T47D (cell line): ENCODE measurements at regions not wholly inside any gene's neighbourhood (a gene's known extent, or its start where the extent isn't known, plus 50 kb on each side); places are given as distances from the start of the nearest gene placed in this dataset.
"Not testable (repeated sequence)": the region's sequence is repeated elsewhere in the genome, so short reads cannot be mapped to it uniquely, and the experiment has no call there.

ENCODE experiments used
- DNase-seq, 2 experiments: peaks; one replicate each; pipeline versions ENCODE4 v3.0.0 to v3.0.0-alpha.2; 2011 to 2012; ENCODE audit warnings: low read depth in 1 of 2, low spot score in 1 of 2
- JUND ChIP-seq: IDR thresholded peaks from 2 replicates; pipeline ENCODE4 v1.6.1; 2012; ENCODE audit warnings: low read depth
- in situ Hi-C: cut with HindIII; loops from 2 replicates; pipeline ENCODE4 v1.10.0; 2016; ENCODE audit warnings: low sequenced_read_pairs, low pct_unique_long_range_greater_than_20kb

DNA sequence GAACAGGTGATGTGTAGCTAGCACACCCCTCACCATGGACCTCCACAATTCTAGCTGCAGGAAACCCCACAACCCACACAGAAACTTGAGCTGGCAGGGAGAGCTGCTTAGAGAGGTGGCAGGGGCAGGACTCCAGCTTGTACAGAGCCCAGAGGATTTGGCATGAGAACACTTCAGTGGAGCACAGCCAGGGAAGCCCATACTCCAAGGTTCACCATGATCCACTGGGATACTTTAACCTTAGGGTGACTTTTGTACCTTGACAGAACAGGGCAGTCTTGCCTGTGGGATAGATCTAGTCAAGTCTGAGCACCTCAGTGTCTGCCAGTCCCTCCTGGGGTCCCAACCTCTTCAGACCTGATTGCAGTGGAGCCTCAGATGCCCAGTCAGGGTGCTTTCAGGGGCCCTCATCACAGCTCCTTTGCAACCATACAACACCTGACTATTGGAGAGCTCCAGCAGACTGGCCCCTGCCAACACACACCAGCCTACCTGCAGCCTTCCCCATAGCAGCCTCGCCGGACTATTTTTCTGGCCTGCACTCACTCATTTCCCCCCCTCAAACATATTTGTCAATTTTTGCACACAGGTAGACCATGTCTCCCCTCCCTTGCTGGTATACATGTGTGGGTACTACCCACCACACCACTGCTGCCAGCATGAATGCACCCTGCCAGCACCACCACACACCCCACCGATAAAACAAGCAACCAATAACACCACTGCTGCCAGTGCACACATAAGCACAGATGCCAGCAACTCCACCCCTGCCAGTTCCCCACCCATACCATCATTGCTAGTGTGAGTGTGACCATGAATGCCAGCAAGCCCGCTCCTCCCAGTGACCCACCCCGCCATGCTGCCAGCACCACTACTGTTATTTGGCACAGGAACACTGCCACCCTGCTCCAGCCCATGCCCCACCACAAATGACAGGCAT, 56.0 kb upstream of the CDX4 start:
- no peak for DNase-seq
- in situ Hi-C loops, result no loop called here
- TF ChIP-seq JUND, result no peak

DNA sequence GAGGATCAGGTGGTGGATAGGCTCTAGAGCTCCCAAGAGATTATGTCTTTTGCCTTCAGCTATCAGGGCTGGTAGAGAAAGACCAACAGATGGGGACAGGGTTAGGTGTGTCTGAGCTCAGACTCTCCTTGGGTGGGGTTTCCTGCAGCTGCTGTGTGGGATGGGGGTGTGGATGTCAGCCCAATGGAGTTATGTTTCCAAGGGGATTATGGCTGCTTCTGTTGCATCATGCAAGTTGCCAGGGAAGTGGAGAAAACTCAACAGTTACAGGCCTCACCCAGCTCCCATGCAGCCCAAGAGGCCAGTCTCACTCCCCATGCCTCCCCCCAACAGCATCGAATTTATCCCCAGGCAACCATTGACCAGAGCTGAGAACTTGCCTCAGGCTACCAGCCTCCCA, 80.2 kb upstream of the CDX4 start:
- in situ Hi-C loops, result no loop called here
- no peak for DNase-seq
- TF ChIP-seq JUND, result no peak

DNA sequence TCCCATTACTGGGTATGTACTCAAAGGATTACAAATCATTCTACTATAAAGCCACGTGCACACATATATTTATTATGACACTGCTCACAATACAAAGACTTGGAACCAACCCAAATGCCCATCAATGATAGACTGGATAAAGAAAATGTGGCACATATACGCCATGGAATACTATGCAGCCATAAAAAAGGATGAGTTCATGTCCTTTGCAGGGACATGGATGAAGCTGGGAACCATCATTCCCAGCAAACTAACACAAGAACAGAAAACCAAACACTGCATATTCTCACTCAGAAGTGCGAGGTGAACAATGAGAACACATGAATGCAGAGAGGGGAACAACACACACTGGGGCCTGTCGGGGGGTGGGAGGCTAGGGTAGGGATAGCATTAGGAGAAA, 89.6 kb upstream of the CDX4 start:
- in situ Hi-C loops, DNase-seq: not testable (repeated sequence)

DNA sequence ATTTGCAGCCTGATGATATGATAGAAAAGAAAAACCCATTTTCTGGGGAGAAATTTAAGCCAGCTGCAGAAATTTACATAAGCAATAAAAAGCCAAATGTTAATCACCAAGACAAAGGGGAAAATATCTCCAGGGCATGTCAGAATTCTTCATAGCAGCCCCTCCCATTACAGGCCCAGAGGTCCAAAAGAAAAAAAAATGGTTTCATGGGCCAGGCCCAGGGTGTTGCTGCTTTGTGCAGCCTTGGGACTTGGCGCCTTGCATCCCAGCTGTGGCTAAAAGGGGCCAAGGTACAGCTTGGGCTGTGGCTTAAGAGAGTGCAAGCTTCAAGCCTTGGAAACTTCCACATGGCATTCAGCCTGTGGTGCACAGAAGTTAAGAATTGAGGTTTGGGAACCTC, 97.9 kb upstream of the CDX4 start:
- in situ Hi-C loops, result no loop called here
- no peak for TF ChIP-seq JUND
- no peak for DNase-seq

DNA sequence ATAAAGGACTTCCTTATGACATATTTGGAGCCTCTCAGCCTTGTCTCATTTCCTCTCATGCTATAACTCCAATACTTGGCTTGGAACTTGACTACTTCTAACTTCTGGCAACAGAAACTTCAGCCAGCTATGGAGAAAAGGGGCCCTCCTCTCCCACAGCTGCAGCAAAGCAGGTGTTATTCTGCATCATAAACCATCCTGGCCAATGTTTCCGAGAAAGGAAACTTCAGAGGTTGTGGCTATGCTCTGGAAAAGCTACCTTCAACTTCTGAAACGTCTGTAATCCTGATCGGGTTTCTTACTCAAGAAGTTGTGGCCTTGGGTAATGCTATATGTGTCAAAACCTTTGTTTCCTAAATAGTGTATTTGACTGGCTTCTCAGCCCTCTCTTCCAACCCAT, 109.5 kb upstream of the CDX4 start:
- TF ChIP-seq JUND, result no peak
- in situ Hi-C loops, result no loop called here
- no peak for DNase-seq

DNA sequence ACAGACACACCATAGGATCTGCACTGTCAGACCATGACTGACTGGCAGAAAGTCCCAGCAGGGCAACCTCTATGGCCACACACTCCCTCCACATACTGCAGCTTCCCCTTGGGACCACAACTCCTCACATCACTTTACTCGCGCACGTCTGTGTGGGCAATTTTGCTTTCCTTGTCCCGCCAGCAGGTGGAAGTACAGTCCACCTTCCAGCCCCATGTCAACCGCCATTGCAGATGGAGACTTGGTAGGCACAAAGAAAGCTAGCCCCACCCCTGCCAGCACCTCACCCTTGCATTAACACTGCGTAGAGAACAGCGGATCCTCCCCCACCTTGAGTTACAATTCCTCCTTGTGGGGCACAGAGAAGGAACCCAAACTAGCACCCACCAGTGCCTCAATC, 74.4 kb upstream of the NAP1L2 start:
- TF ChIP-seq JUND, result no peak
- peak in 1 of 2 experiments; percentile 12 for DNase-seq
- in situ Hi-C loops, result no loop called here

DNA sequence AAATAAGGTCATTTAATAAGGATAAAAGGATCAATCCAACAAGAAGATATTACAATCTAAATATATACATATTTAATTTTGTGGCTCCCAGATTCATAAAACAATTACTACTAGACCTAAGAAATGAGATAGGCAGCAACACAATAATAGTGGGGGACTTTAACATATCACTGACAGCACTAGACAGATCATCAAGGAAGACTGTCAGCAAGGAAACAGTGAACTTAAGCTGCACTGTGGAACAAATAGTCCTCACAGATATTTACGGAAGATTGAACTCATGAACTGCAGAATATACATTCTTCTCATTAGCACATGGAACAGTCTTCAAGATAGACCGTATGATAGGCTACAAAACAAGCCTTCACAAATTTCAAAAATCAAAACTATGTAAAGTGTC, 56.1 kb upstream of the NAP1L2 start:
- in situ Hi-C loops, result no loop called here
- no peak for TF ChIP-seq JUND
- no peak for DNase-seq

DNA sequence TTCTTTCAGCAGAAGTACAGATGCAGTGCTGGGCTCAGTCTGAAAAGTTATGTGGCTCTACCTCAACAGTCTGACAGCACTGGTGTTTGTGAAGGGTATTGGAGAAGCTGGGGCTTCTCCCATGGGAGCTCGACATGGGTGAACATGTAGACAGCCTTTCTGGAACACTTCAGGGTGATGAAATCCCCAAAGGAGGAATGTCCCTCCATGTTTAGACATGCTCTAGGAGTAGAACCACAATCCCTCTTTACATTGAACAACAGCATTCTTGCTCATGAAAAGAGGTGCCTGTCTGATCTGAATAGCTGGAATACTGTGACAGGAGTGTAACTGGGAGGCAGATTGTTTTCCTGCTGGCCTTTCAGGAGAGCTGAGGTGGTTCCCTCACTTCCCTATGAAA, 53.8 kb upstream of the NAP1L2 start:
- TF ChIP-seq JUND, result no peak
- in situ Hi-C loops, result no loop called here
- no peak for DNase-seq

DNA sequence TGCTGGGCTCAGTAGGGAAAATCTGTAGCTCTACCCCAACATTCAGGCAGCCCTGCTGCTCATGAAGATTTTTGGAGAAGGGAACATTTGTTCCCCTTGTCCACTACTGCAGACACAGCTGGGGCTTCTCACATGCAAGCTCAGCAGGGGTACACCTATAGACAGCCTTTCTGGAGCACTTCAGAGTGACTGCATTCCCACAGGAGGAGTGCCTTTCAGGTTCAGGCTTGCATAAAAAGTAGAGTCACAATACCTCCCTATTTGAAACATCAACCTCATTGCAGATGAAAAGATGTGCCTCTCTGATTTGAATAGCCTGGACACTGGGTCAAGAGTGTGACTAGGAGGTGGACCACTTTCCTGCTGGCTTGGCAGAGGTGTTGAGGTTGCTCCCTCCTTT, 53.3 kb upstream of the NAP1L2 start:
- no peak for TF ChIP-seq JUND
- in situ Hi-C loops, result no loop called here
- no peak for DNase-seq

DNA sequence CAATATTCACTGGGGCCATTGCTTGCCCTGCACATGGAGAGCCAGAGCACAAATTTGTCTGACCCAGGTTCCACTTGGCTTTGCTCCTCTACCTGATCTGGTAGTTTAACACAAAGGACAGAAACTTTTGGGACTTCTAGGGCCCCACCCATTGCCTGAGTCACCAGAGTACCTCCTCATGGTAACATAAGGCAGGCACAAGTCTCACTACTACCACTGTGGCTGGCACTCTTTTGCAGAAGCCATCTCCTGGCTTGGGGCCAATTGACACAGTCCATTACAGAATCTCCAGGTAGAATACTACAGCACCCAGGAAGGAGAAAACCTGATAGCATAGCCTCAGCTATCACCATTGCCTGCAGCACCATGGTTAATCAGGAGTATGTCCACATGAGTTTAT, 52.6 kb upstream of the NAP1L2 start:
- TF ChIP-seq JUND, result no peak
- DNase-seq, result no peak
- in situ Hi-C loops, result no loop called here

DNA sequence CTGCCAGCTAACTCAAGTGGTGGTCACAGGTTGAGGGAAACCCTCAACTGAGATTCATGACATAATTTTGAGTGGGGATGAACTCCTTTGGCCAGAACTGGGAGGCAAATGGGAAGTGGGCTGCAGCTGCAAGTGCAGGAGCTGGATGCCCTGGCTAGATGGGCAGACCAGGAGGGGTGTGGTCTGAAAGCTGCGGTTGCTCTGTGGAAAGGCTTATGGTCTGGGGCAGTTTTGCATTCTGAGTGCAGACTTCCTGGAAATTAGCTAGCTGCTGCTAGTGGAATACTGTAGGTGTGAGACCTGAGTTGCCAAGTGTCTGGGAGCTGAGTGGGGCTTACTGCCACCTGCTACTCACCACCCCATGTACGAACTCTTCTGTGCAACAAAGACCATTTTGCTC, 52.1 kb upstream of the NAP1L2 start:
- no peak for DNase-seq
- TF ChIP-seq JUND, result no peak
- in situ Hi-C loops, result no loop called here
